ENCODE measurements at regions not wholly inside any gene's neighbourhood (a gene's known extent, or its start where the extent isn't known, plus 50 kb on each side); places are given as distances from the start of the nearest gene placed in this dataset.
"Not testable (repeated sequence)": the region's sequence is repeated elsewhere in the genome, so short reads cannot be mapped to it uniquely, and the experiment has no call there.

DNA sequence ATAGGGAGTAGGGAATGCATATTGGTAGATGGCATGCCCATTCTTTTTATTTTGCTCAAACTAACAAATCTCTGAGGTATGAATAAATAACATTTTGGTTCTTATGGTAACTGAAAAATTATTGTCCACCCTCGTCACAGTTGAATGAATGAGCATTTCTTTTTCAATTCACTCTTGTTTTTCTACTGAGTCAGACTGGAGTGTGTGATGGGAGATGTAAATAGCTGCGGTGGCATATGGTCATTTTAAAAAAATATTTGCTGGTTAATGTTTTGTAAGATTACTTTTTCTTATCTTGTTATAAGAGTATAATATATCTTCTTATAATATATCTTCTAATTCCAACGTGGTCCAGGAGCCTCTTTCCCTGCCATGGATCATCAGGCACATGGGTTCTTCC is 586.5 kb downstream of the SLITRK5 start:
- DNase-seq: no peak

DNA sequence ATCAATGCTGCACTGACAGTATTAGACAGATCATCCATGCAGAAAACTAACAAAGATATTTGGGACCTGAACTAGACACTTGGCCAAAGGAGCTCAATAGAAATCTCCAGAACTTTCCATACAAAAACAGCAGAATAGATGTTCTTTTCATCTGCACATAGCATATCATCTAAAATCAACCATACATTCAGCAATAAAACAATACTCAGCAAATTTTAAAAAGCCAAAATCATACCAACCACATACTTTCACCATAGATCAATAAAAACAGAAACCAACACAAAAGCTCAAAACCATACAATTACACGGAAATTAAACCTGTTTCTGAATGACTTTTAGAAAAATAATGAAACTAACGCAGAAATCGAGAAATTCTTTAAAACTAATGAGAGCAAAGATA is 592.6 kb downstream of the SLITRK5 start:
- no peak for DNase-seq

DNA sequence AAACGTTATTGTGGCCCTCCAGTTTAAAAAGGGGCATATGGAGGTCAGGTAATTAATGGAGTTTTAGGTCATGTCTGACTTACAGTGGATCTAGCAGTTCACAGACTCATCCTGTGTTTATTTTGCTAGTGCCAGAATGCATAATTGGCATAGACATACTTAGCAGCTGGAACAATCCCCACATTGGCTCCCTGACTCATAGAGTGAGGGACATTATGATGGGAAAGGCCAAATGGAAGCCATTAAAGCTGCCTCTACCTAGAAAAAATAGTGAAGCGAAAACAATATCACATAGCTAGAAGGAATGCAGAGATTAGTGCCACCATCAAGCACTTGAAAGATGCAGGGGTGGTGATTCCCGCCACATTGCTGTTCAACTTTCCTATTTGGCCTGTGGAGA is 610.7 kb downstream of the SLITRK5 start:
- DNase-seq: no peak

DNA sequence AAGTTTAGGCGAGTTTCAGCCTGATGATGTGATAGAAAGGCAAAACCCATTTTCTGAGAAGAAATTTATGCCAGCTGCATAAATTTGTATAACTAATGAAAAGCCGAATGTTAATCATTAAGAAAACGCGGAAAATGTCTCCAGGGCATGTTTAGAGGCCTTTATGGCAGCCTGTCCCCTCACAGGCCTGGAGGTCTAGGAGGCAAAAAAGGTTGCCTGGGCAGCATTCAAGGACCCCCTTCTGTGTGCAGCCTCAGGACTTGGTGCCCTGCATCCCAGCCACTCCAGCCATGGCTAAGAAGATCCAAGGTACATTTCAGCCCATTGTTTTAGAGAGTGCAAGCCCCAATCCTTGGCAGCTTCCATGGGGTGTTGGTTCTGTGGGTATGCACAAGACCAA is 614.2 kb downstream of the SLITRK5 start:
- no peak for DNase-seq

DNA sequence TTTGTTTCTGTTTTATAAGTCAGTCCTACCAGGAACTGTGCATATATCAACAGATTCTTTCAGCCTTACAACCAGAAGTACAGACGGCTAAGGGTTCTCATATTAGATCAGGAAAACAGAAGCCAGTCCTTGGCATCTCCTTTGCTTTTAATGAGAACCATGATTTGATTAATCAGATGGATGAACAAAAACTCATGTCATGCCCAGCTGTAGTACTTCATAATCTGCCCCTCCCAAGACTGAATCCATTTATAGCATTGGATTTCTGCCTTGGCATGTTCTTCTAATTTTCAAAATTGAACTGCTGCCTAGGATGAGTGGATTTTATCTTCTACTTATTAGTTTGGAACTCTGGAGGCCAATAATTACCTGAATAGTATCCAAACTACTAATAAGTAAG is 617.2 kb downstream of the SLITRK5 start:
- DNase-seq: no peak

DNA sequence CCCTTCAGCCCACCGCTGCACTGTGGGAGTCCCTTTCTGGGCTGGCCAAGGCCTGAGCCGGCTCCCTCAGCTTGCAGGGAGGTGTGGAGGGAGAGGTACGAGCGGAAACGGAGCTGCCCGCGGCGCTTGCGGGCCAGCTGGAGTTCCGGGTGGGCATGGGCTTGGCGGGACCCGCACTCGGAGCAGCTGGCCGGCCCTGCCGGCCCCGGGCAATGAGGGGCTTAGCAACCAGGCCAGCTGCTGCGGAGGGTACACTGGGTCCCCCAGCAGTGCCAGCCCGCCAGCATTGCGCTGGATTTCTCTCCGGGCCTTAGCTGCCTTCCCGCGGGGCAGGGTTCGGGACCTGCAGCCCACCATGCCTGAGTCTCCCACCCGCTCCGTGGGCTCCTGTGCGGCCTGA is 620.6 kb downstream of the SLITRK5 start:
- DNase-seq: not testable (repeated sequence)

DNA sequence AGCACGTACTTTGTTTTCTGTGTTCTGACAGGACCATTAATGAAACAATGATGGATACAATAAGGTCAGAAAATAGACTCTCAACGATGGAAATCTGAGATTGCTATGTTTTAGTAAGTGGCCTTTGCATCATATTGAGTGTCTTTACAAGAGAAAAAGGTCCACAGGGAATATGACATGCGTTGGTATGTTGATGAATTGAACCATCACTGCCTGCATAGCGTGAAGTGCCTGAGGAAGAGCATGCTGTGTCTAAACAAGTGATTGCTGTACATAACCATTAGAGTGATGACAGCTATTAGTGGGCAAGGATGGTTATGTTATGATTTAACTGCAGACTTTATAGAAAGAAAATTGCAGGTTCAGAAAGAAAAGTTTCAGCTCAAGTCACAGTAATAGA is 623.2 kb downstream of the SLITRK5 start:
- DNase-seq: no peak

DNA sequence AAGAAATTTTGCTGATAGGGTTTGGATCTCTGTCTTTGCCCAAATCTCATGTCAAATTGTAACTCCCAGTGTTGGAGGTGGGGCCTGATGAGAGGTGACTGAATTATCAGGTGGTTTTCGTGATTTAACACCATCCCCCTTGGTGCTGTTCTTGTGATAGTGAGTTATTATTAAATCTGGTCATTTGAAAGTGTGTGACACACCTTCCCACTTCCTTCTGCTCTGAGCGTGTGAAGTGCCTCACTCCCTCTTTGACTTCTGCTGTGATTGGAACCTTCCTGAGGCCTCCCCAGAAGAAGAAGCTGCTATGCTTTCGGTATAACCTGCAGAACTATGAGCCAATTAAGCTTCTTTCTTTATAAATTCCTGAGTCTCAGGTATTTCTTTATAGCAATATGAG is 632.0 kb downstream of the SLITRK5 start:
- no peak for DNase-seq

DNA sequence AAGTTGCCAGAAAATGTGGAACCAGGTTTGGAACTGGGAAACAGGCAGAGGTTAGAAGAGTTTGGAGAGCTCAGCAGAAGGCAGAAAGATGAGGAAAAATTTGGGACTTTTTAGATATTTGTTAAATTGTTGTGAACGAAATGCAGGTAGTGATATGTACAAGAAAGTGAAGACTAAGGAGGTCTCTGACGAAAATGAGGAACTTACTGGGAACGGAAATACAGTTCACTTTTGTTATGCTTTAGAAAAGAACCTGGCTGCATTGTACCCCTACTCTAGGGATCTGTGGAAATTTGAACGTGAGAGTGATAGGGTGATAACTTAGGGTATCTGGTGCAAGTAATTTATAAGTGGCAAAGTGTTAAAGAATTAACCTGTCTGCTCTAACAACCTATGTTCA is 632.4 kb downstream of the SLITRK5 start:
- no peak for DNase-seq

DNA sequence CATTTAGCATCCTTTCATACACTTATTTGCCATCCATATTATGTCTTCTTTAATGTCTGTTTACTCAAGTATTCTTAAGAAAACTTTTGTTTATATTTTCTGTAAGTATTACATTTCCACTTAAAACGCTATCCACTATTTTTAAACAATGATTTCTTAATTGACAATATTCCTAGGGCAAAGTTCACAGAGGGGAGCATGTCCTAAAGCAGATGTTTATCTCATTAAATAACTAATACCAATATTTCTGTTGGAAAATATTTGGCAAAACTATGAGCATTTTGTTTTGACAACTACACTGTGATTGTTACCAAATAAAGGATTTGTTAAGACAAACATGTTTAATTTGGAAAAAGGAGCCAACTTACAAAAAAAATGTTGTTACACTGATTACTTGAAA is 643.3 kb downstream of the SLITRK5 start:
- no peak for DNase-seq

DNA sequence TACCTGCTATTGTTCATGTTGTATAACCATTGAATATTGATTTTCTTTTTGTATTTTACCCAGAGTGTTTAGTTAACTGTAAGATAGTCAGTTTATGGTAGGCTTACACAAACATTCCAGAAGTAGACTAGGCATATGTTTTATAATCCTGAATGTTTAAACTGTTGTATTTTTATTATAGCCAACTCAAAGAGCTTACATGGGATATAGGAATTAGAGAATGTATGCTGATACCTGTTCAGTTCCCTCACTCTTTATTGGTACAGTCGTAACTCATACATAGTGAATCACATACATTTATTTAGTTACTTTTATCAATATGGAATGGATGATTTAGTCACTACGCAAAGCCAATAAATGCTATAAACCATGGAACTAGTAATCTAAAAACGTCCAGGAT is 657.9 kb downstream of the SLITRK5 start:
- DNase-seq: no peak

DNA sequence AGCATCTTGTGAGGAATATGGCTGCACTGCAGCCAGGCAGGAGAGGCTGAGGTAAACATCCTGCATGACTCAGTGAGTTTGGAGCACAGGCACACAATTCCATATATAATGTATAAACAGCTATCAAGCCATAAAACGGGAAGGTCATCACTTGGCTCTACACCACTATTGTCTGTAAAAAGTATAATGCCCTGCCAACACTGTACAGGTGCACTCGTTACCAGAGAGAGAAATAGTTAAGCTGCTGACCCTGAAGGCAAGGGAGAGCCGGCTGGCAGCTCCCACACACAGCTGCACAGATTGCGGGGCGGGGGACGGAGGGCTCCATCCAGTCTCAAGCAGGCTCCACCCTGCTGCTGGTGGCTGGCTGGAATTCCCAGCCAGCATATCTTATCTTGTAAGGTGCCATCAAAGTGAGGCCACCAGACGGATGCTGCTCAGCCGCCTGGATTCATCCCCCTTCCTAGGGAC is 668.1 kb downstream of the SLITRK5 start:
- no peak for DNase-seq

DNA sequence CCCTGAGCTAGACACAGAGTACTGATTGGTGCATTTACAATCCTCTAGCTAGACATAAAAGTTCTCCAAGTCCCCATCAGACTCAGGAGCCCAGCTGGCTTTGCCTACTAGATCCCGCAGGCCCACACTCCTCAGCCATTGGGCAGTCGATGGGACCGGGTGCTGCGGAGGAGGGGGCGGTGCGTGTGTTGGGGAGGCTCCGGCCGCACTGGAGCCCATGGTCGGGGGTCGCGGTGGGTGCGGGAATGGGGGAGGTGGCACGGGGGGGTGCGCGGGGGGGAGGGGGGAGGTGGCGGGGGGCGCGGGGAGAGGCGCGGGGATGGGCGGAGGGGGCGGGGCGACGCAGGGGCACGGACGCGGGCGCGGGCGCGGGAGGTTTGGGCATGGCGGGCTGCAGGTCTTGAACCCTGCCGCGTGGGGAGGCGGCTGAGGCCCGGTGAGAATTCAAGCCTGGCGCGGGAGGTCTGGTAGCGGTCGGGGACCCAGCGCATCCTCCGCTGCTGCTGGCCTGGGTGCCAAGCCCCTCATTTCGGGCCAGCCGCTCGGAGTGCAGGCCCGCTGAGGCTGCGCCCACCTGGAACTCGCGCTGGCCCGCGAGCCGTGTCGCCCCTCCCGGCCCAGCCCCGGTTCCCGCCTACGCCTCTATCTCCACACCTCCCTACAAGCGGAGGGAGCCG is 674.1 kb downstream of the SLITRK5 start:
- no peak for DNase-seq

DNA sequence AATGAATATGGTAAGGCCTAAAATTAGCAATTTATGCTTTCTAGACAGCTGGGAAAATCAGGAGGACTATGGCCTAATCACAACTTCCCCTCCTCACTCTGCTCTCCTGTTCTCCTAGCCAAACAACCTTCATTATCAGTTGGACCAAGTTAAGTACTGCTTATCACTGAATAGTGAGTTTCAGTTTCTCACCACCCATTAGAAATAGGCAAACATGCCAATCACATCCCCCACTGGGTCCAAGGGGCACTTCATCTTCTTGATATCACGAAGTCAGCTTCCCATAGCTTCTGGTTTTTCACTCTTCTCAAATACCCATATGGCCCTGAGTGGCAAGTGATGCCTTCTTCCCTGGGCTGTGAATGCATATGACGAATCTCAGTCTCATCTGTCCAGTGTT is 689.6 kb downstream of the SLITRK5 start:
- DNase-seq: no peak

DNA sequence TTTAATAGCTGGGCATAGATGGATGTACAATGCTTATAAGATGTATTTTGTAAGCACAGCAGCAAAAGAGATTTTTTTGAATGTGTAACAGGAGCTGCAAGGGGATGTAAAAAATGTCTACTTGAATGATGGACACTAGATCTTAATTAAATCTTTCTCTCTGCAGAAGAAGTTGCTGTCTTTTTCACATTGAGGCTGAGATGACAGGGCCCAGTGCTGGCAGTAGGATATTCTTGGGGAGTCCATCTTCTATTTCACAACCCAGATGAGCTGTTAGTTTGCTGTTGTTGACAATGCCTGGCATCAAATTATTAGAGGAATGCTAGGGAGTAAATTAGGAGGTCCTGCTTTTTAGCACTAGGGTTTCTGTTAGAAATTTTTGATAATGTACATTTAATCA is 698.7 kb downstream of the SLITRK5 start:
- DNase-seq: no peak

DNA sequence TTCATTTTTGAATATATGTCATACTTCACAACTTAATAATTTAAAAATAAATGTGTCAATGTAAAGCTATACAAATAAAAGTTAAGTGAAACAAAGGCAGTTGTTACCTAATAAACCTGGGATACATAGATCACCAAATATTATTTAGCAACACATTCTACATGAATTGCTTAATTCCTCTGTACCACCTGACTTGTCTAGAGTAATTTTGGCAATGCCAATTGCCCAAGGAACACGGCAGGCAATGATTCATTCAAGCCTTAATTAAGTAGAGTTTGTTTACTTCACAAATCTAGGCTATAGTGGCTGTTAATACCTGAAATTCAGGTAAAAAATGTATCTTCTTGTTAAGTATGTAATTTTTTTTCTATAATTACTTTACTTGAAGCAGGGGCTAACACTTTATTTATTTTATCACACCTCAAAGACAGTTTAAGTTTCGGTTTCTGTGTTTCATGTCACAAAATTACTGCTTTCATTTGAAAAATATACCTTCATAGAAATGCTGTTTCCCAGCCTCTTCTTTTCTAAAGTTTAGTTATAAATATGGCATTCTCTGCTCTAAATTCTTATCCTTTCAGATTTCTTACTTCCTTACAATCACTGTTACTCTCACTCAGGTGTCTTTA is 705.7 kb downstream of the SLITRK5 start:
- no peak for DNase-seq

DNA sequence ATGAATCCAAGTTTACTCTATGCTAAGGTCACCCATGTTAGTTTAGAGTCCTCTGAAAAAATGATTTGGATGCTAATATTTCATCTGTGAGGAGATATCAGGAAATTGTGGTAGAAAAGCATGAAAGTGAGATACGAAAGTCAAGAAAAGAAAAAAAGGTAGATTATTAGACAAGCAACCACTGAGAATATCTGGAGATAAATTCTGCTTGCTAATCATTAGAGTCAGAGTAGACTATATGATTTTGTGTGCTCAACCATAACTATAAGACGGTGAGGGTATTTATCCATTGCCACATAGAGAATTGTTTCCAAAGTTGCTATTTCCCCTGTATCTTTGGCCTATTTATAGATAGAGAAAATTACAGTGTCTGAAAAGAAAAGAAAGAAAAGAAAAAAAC is 706.7 kb downstream of the SLITRK5 start:
- no peak for DNase-seq

DNA sequence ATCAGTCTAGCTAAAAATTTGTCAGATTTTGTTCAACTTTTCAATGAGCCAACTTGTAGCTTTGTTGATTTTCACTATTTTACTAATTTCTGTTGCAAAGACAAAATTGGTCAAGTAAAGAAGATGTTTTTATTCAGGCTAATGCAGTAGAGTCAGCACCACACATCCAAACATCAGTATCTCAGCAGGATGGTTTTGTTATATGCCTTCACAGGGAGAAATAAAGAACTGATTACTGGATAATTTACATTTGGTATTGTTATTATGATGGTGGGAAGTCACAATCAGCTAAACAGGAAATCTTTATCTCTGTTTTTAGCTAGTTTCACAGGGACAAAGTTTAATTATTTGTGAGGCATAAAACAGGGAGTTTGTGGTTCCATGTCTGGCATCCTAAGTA is 713.4 kb downstream of the SLITRK5 start:
- no peak for DNase-seq

DNA sequence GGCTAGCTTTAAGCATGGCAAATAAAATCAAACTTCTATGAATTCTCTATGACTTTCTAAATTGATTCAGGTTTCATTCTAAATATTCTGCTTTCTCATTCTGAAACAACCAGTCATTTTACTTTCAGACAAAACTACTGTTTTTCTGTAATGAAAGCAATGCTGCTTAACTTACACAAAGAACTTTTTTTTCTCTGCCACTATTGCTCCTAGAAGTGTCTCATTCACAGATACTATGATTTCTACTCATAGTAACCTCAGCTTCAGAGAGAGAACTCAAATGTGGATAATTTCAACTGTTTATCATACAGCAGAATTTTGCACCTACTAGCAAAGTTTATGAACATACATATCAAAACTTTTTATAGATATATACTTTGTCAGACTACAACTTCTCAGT is 724.6 kb downstream of the SLITRK5 start:
- DNase-seq: peak; percentile 2

DNA sequence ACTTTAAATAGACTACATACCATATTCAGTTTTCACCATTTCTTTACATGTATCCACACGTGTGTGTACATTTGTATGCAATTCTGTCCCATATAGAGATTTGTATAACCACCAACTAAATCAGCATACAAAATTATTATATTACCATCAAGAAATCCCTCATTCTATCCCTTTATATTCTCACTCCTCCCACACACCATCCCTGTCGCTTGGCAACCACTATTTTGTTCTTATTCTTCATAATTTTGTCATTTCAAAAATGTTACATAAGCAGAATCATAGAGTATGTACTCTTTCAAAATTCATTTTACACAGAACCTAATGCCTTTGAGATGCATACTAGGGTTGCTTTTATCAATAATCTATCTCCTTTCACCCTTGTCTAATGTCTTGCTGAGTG is 740.5 kb downstream of the SLITRK5 start:
- no peak for DNase-seq

DNA sequence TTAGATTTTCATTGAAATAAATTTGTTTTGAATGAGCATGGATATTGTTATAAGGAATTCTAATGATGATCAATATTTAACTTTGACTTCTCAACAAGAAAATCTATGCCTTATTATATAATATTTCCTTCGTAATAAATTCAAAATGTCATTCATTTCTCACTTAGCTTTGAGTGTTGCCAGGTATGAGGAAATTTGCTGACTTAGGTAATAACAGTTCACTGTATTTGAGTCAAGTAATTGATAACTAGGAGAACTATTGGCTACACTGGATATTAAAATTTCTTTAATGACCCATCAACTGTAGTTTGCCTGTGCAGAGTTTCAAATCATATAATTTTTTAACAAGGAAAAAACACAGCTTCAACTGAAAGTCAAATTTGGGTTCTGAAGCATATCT is 746.6 kb downstream of the SLITRK5 start:
- no peak for DNase-seq

DNA sequence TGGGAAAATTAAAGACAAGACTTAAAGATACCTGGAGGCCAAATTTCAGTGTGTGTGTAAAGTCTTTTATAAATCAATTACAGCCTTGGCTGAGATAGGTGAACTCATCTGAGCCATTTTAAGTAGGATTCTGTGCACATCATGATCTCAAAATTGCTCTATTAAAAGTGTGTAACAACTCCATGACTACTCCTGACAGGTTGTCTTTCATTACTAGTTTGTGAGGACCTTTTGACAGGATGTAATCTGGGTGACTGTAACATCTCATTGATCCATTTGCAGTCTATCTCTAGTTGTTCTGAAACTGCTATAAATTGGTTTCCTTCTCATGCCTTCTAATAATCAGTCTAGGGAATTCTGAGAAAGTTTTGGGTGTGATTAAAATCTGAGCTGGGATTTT is 753.3 kb downstream of the SLITRK5 start:
- no peak for DNase-seq

DNA sequence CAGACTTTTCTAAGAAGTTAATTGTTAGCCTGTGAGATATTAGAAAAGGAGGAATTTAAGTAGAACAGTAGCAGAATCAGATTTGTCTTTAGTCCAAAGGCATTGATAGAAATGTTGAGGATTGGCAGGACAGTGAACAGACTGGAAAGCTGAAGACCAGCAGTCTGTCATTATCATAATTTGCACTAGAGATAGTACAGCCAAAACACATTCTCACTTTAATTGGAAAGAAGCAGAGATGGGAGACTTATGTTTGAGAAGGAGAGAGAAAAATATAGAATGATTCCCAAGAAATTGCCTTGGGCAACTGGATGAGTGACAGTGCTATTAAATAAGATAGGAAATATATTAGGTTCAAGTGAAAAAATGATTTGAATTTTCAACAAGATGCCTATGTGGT is 755.5 kb downstream of the SLITRK5 start:
- DNase-seq: no peak

DNA sequence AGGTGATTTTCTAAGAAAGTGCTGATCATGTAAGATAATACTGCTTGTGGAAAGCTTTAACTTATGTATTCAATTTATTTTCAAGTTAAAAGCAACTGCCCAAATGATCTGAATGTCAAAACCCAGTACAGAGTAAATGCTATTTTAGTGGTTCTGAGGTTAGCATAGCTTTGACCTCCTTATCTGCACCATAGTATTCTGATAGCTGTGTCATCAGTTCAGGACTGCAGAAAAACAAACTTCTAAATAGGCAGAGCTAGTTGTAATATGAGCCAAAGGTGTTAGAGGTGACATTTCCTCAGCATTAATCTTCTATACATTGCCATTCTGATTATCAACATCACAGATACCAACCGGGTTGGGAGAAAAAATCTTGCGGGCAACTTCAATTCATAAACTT is 758.7 kb downstream of the SLITRK5 start:
- DNase-seq: no peak

DNA sequence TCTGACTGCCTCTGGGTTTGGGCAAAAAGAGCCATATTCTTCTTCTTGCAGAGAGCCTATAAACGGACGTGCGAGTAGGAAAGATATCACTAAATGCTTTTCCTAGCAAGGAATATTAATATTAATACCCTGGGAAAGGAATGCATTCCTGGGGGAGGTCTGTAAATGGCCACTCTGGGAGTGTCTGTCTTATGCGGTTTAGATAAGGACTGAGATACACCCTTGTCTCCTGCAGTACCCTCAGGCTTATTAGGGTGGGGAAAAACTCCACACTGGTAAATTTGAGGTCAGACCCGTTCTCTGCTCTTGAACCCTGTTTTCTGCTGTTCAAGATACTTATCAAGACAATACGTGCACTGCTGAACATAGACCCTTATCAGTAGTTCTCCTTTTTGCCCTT is 763.8 kb downstream of the SLITRK5 start:
- no peak for DNase-seq

All from activated CD4-positive, alpha-beta T cell treated with anti-CD3 and anti-CD28 coated beads, Interleukin-2, Interleukin-6, amounts not matched to agents 100 ng/mL and 50 ng/mL, durations not matched to agents 16 hours and 8 hours (primary cell).